Suprapubic skin (tissue), 4 donors: ENCODE measurements at regions not wholly inside any gene's neighbourhood (a gene's known extent, or its start where the extent isn't known, plus 50 kb on each side); places are given as distances from the start of the nearest gene placed in this dataset.

Experiments
- DNase-seq, 2 donors: peaks; one replicate each; pipeline ENCODE4 v3.0.0-alpha.2; 2019; ENCODE audit warnings: low spot score in 2 of 2
- H3K27ac ChIP-seq: fragments of 200-600 bp; sonication (generic); one replicate; pipeline ENCODE4 v1.5.1; 2019
- H3K27me3 ChIP-seq: fragments of 200-600 bp; sonication (generic); one replicate; pipeline ENCODE4 v1.5.1; 2019
- H3K36me3 ChIP-seq: fragments of 200-600 bp; sonication (generic); one replicate; pipeline ENCODE4 v1.5.1; 2019
- H3K4me1 ChIP-seq: fragments of 200-600 bp; sonication (generic); one replicate; pipeline ENCODE4 v1.5.1; 2019
- H3K4me3 ChIP-seq: fragments of 200-600 bp; sonication (generic); one replicate; pipeline ENCODE4 v1.5.1; 2019; ENCODE audit warnings: mild to moderate bottlenecking
- H3K9me3 ChIP-seq: fragments of 200-600 bp; sonication (generic); one replicate; pipeline ENCODE4 v1.5.1; 2019
- EP300 ChIP-seq: sonication (generic); formaldehyde crosslinking; IDR thresholded peaks from one replicate; pipeline ENCODE4 v1.6.1; 2017; ENCODE audit warnings: antibody characterized with exemption
- POLR2A ChIP-seq, 2 donors: fragments of 450-650 bp; IDR thresholded peaks; one replicate each; pipeline ENCODE4 v1.6.1; 2017; ENCODE audit warnings: antibody characterized with exemption in 2 of 2, mild to moderate bottlenecking in 2 of 2, moderate library complexity in 2 of 2
- POLR2AphosphoS5 ChIP-seq, 3 donors: sonication (generic); formaldehyde crosslinking; IDR thresholded peaks; one replicate each; pipeline ENCODE4 v1.6.1; 2017; ENCODE audit warnings: antibody characterized with exemption in 3 of 3
- WGBS: methylation state at CpG from one replicate; pipeline ENCODE4 v1.1.5; 2018; 5-methylcytosine and 5-hydroxymethylcytosine counted together
- TF ChIP-seq, protein P1 (sequence below), 2 donors: fragments of 200-600 bp in 1 of 2; fragments of 450-650 bp in 1 of 2; sonication (generic) in 1 of 2; IDR thresholded peaks; one replicate each; pipeline ENCODE4 v1.5.1; 2016 to 2019; ENCODE audit warnings: antibody characterized with exemption in 2 of 2, mild to moderate bottlenecking in 1 of 2, moderate library complexity in 1 of 2

DNA sequence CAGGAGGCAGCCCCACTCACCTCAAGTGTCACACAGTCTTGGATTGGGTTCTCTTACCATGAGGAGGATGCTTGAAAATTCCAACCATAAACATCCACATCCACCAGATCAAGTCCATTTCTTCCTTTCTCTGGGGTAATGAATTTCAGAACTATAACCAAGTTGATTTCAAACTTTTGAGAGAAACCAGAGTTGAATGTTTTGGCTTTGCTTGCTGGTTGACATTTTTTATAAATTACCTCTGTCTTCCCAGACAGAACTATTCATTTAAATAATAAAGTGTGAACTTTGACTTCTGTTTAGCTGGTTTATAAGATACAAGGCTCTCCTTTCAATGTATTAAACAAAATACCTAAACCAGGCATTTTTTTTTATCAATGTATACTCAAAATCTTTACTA is 550.7 kb downstream of the KCTD12 start:
- Histone ChIP-seq H3K9me3 (no peaks in the 10 kb centered on the region), H3K27me3 (no peaks in the 10 kb centered on the region), H3K4me1 (no peaks in the 10 kb centered on the region), H3K4me3 (no peak overlapping the region), H3K36me3 (no peaks in the 10 kb centered on the region), H3K27ac (no peak overlapping the region)
- DNase-seq: no peak
- no peak for TF ChIP-seq POLR2AphosphoS5 (IDR thresholded peaks at IDR 0.05)
- TF ChIP-seq, protein P1, sequence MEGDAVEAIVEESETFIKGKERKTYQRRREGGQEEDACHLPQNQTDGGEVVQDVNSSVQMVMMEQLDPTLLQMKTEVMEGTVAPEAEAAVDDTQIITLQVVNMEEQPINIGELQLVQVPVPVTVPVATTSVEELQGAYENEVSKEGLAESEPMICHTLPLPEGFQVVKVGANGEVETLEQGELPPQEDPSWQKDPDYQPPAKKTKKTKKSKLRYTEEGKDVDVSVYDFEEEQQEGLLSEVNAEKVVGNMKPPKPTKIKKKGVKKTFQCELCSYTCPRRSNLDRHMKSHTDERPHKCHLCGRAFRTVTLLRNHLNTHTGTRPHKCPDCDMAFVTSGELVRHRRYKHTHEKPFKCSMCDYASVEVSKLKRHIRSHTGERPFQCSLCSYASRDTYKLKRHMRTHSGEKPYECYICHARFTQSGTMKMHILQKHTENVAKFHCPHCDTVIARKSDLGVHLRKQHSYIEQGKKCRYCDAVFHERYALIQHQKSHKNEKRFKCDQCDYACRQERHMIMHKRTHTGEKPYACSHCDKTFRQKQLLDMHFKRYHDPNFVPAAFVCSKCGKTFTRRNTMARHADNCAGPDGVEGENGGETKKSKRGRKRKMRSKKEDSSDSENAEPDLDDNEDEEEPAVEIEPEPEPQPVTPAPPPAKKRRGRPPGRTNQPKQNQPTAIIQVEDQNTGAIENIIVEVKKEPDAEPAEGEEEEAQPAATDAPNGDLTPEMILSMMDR (IDR thresholded peaks at IDR 0.05): no peak

DNA sequence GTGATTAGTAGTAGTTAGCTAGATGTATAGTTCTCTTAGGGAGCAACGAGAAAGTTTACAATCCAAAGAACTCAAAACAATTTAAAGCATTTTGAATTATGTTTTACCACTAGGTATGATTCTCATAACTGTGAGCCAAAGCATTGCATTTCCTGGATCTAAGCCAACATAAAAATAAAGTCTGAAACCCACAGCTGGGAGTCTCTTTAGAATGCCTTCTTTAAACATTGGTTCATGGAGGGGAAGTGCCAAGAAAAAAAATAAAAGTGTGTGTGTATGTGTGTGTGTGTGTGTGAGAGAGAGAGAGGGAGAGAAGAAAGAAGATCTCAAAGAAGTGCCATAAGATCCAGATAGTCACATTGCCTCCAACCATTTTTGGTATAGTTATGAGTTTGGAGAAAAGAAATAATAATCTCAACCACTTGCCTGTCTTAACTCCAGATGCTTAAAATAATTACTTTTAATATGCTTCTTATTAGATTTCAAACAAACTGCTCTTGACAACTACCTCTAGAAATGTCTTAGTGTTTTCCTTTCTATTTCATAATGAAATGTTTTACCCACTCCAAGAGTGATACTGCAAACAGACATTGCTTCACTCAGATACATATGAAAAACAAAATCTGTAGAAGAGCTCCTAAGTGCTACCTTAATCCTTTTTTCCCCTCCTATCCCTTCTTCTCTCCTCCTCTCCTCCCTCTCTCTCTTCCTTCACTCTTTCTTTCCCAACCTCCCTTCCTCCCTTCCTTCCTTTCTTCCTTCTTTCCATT is 554.1 kb downstream of the KCTD12 start:
- WGBS: 33% methylated on average over 1 of the region's 1 CpG
- no peak overlapping the region for H3K27ac ChIP-seq
- TF ChIP-seq EP300 (no peak), POLR2AphosphoS5 (IDR thresholded peaks at IDR 0.05) (no peak), POLR2A (IDR thresholded peaks at IDR 0.05) (no peak)
- TF ChIP-seq, protein P1 (IDR thresholded peaks at IDR 0.05): no peak
- H3K9me3 ChIP-seq: no peaks in the 10 kb centered on the region
- H3K27me3 ChIP-seq: no peaks in the 10 kb centered on the region
- no peak for DNase-seq
- no peaks in the 10 kb centered on the region for H3K4me1 ChIP-seq
- H3K4me3 ChIP-seq: no peak overlapping the region
- no peaks in the 10 kb centered on the region for H3K36me3 ChIP-seq

DNA sequence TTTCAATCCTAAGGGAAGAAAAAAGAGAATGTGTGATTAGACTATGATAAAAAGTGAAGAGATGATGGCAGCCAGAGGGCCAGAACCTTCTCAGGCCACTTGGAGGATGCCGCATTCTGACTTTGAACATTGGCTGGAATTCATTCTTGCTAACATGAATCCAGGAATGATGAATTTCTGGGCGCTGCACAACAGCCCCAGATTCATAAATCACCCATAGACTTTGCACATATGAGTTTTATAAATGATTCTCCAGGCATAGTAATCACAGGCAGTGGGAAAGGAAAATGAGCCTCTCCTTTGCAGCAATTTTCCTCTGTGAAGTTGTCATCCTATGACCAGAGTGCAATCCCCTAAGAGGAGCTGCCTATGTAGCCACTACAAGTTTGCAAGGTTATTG is 555.4 kb downstream of the KCTD12 start:
- Histone ChIP-seq H3K9me3 (no peaks in the 10 kb centered on the region), H3K4me3 (no peak overlapping the region), H3K4me1 (no peaks in the 10 kb centered on the region), H3K27ac (no peak overlapping the region), H3K27me3 (no peaks in the 10 kb centered on the region), H3K36me3 (no peaks in the 10 kb centered on the region)
- WGBS: 76% methylated on average over 2 of the region's 2 CpGs
- no peak for DNase-seq
- TF ChIP-seq EP300 (no peak), POLR2AphosphoS5 (IDR thresholded peaks at IDR 0.05) (no peak), POLR2A (IDR thresholded peaks at IDR 0.05) (no peak)
- TF ChIP-seq, protein P1 (IDR thresholded peaks at IDR 0.05): no peak

DNA sequence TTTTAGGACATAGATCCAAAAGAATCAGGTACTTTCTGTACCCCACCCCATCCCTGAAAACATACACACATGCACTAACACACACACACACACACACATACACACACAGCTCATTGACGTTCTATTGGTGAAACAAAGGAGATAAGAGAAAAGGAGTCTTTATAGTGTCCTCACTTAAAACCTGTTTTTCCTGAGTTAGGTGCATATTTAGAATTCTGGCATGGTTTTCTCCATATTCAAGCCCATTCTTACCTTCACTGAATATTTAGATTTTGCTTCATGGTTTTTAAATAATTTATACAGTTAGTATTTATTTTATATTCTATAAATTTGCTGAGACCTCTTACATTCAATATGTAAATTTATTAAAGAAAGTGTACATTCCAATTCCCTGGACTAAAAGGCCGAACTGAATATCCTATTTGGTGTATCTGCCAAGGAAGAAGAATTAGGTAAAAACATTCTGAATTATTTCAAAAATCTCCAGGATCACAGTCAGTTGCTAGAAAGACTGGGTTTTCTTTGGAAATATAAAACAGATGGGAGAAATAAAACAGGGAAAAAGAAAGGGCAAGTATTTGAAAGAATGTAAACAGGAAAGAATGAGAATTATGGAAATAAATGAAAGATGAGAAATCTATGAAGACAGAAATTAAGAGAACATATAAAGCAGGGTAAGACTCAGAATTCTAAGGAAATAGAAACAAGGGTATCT is 556.2 kb downstream of the KCTD12 start:
- Histone ChIP-seq H3K36me3 (no peaks in the 10 kb centered on the region), H3K27ac (no peak overlapping the region), H3K27me3 (no peaks in the 10 kb centered on the region), H3K9me3 (no peaks in the 10 kb centered on the region), H3K4me1 (no peaks in the 10 kb centered on the region), H3K4me3 (no peak overlapping the region)
- DNase-seq: no peak
- TF ChIP-seq, protein P1 (IDR thresholded peaks at IDR 0.05): no peak
- TF ChIP-seq POLR2A (IDR thresholded peaks at IDR 0.05): no peak
- no peak for TF ChIP-seq POLR2AphosphoS5 (IDR thresholded peaks at IDR 0.05)
- no peak for TF ChIP-seq EP300
- WGBS: 49% methylated on average over 2 of the region's 2 CpGs

DNA sequence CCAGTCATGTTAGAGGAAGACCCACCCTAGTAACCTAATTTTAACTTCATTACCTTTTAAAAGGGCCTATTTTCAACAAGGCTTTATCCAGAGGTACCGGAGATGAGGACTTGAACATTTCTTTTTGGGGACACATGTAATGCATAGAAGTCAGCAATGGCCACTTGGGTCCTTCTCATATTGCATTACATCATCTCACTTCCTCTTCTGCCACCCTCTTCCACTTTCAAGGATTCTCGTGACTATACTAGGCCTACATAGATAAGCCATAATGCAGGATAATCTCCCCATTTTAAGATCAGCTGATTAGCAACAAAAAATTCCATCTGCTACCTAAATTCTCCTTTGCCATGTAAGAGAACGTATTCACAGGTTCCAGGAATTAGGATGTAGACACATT is 557.2 kb downstream of the KCTD12 start:
- H3K4me1 ChIP-seq: no peaks in the 10 kb centered on the region
- H3K4me3 ChIP-seq: no peak overlapping the region
- no peak for DNase-seq
- H3K36me3 ChIP-seq: no peaks in the 10 kb centered on the region
- H3K27ac ChIP-seq: no peak overlapping the region
- no peaks in the 10 kb centered on the region for H3K27me3 ChIP-seq
- H3K9me3 ChIP-seq: no peaks in the 10 kb centered on the region
- TF ChIP-seq, protein P1 (IDR thresholded peaks at IDR 0.05): no peak
- no peak for TF ChIP-seq POLR2AphosphoS5 (IDR thresholded peaks at IDR 0.05)
- no peak for TF ChIP-seq EP300
- no peak for TF ChIP-seq POLR2A (IDR thresholded peaks at IDR 0.05)
- 91% methylated on average over 3 of the region's 3 CpGs for WGBS
